ENCODE measurements at regions not wholly inside any gene's neighbourhood (a gene's known extent, or its start where the extent isn't known, plus 50 kb on each side); places are given as distances from the start of the nearest gene placed in this dataset.

GRCh38 chr6:141269684-141270083, 863.0 kb upstream of the GJE1 start:
- TF ChIP-seq EZH2phosphoT487 (IDR thresholded peaks at IDR 0.05; ENCODE audit: insufficient read depth, low read depth) (no peak), EZH2 (IDR thresholded peaks at IDR 0.05; ENCODE audit: insufficient read depth, poor library complexity, severe bottlenecking) (no peak)

Measured in GM23248 (cell line).